Upper lobe of right lung (tissue), 1 donor: ENCODE measurements at regions not wholly inside any gene's neighbourhood (a gene's known extent, or its start where the extent isn't known, plus 50 kb on each side); places are given as distances from the start of the nearest gene placed in this dataset.
A peak's percentile ranks its signal among the peaks of the same experiment; 100 is the strongest.

ENCODE experiments used
- ATAC-seq: fragments of 200-7000 bp; cut with Tn5 transposase; one replicate; pipeline ENCODE4 v1.9.1; 2020; ENCODE audit warnings: mild to moderate bottlenecking, moderate library complexity
- DNase-seq: peaks from one replicate; pipeline ENCODE4 v3.0.0-alpha.2; 2020
- H3K27ac ChIP-seq: fragments of 200-600 bp; one replicate; pipeline ENCODE4 v1.8.0; 2022
- H3K27me3 ChIP-seq: fragments of 200-600 bp; one replicate; pipeline ENCODE4 v1.8.0; 2022; ENCODE audit warnings: mild to moderate bottlenecking
- H3K36me3 ChIP-seq: fragments of 200-600 bp; one replicate; pipeline ENCODE4 v1.8.0; 2022
- H3K4me1 ChIP-seq: fragments of 200-600 bp; one replicate; pipeline ENCODE4 v1.8.0; 2022
- H3K4me3 ChIP-seq: fragments of 200-600 bp; one replicate; pipeline ENCODE4 v1.8.0; 2022; ENCODE audit warnings: mild to moderate bottlenecking
- H3K9me3 ChIP-seq: fragments of 200-600 bp; one replicate; pipeline ENCODE4 v1.8.0; 2022
- CTCF ChIP-seq: fragments of 200-600 bp; IDR thresholded peaks from one replicate; pipeline ENCODE4 v1.8.0; 2022; ENCODE audit warnings: antibody characterized with exemption
- intact Hi-C: fragments of 100-400 bp; cut with DNase I; formaldehyde crosslinking; loops from one replicate; pipeline ENCODE4 v1.11.0; 2022
- donor health status: DM: no; HTN: yes; CAD: no; lungs with severe emphysema.

DNA sequence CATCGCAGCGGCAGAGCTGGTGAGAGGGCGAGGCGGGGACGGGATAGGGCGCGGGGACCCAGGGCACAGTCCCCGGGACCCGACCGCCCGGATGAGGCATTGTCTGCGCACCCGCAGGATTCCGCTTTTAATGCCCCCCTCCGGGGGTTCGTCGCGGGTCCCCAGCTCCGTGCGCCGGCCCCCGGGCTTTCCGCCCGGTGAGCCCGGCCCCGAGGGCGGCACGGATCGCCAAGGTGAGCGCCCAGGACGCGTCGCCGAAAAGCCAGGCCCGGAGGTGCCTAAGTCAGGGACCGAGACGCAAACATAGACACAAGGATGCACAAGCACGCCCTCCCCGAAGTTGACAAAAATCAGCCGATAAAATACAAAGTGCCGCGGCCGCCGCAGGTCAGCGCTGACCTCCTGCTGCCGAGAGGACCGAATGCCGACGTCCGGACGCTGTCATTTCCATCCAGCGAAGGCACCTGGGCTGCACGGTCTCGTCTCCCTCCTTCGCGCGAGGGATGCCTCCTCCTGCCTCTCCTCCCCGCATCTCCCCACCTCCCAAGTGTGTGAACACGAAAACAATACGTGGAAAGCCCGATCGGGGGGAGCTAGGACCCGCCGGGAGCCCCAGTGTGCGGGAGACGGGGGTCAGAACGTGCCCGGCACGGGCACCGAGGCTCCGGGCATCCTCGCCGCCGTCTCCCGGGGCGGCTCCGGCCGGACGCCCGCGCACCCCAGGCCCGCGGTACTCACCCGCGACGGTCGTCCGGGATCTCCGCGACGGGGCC lies 101.1 kb upstream of the SOD1 start:
- H3K27me3 ChIP-seq: peaks cover 43% of the 10 kb centered on the region
- intact Hi-C loops: no loop called here

DNA sequence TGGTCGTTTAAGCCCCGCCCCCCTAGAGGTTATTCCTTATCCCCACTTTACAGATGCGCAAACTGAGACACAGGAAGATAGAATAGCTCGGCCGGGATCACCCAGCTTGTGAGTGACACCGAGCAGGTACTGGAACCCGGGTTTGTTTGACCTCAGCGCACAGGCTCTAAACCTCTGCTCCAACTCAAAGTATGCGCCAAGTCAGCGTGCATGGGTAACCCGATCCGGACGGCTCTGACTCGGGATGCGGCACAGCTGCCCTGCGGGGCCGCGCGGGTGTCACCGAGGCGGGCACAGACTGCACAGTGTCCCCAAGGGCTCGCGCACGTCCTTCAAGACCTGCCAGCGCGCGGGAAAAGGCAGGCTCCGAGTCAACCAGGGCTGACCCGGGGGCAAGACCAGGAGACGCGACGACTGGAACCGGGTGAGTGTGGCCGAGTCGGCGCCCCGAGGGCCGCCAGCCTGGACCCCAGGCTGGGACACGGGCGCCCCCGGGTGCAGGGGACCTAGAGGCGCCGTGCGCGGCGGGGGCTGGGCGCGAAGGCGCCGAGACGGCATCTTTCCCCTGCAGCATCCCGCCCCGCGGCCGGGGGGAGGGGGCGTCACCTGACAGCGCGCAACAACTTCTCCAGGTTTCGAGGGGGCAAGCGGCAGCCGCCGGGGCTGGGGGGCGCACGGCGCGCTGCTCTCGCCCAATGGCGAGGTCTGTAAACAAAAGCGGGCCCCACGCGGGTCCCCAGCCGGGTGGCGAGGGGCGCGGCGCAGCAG lies 101.9 kb upstream of the SOD1 start:
- intact Hi-C loops: no loop called here
- peak overlapping the region; percentile 62 for H3K4me3 ChIP-seq

More for the DNA sequence above, 101.1 kb upstream of the SOD1 start:
- Histone ChIP-seq H3K4me1 (peaks cover 14% of the 10 kb centered on the region), H3K36me3 (no peaks in the 10 kb centered on the region), H3K27ac (no peak overlapping the region), H3K9me3 (no peaks in the 10 kb centered on the region), H3K4me3 (peak overlapping the region; percentile 62)
- ATAC-seq (no peak), DNase-seq (peak; percentile 58)
- no peak for TF ChIP-seq CTCF

GRCh38 chr21:31556662-31557061 lies 102.8 kb upstream of the SOD1 start:
- Histone ChIP-seq H3K9me3 (no peaks in the 10 kb centered on the region), H3K27ac (no peak overlapping the region), H3K27me3 (peaks cover 43% of the 10 kb centered on the region), H3K4me1 (peaks cover 14% of the 10 kb centered on the region), H3K36me3 (no peaks in the 10 kb centered on the region), H3K4me3 (no peak overlapping the region)
- ATAC-seq: no peak
- DNase-seq: no peak
- no peak for TF ChIP-seq CTCF
- intact Hi-C loops: no loop called here

More for the DNA sequence above, 101.9 kb upstream of the SOD1 start:
- Histone ChIP-seq H3K4me1 (peaks cover 14% of the 10 kb centered on the region), H3K36me3 (no peaks in the 10 kb centered on the region), H3K9me3 (no peaks in the 10 kb centered on the region), H3K27me3 (peaks cover 43% of the 10 kb centered on the region), H3K27ac (no peak overlapping the region)
- ATAC-seq (no peak), DNase-seq (peak; percentile 47)
- no peak for TF ChIP-seq CTCF

GRCh38 chr21:31555741-31556191 lies 103.7 kb upstream of the SOD1 start:
- Histone ChIP-seq H3K36me3 (no peaks in the 10 kb centered on the region), H3K9me3 (no peaks in the 10 kb centered on the region), H3K27ac (no peak overlapping the region), H3K4me3 (no peak overlapping the region), H3K4me1 (peaks cover 14% of the 10 kb centered on the region), H3K27me3 (peaks cover 37% of the 10 kb centered on the region)
- DNase-seq (peak; percentile 1), ATAC-seq (no peak)
- intact Hi-C loops: no loop called here
- TF ChIP-seq CTCF: no peak

DNA sequence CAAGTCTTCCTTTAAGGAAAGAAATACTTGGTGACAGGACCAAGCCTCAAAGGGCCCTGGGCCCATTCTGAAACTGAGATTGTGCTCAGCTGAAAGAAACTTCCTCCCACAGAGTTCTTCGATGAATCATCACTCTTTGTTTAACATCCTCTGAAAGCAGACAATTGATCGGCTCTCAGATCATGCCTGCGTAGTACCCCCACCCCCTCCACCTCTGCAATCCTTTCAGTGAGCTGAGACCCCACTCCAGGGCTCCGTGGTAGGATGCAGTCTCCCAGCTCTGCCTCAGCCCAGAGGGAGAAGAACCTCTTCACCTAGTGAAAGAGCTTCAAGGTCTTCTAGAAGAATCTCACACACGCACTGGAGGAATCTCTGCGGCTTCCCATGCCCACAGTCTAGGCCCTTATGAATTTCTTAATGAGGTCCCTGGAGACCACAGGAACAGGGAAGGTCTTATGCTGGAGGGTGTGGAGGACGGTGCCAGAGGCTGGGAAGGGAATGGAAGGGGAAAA lies 104.9 kb upstream of the SOD1 start:
- DNase-seq: peak; percentile 16
- H3K4me3 ChIP-seq: no peak overlapping the region
- no peak overlapping the region for H3K27ac ChIP-seq
- H3K4me1 ChIP-seq: peaks cover 14% of the 10 kb centered on the region
- no peaks in the 10 kb centered on the region for H3K36me3 ChIP-seq
- TF ChIP-seq CTCF: no peak
- ATAC-seq: no peak
- H3K9me3 ChIP-seq: no peaks in the 10 kb centered on the region
- intact Hi-C loops: no loop called here
- H3K27me3 ChIP-seq: peaks cover 25% of the 10 kb centered on the region
